PC-3 (cell line): ENCODE measurements at regions not wholly inside any gene's neighbourhood (a gene's known extent, or its start where the extent isn't known, plus 50 kb on each side); places are given as distances from the start of the nearest gene placed in this dataset.

Source experiments
- ATAC-seq: fragments of 200-7000 bp; cut with Tn5 transposase; 2 replicates; pipeline ENCODE4 v1.9.1; 2020; ENCODE audit warnings: mild to moderate bottlenecking, moderate library complexity
- BruUV-seq: library from RNA; stranded (reverse); fragments of 400-500 nt; replicated peaks from 2 replicates; lab custom pipeline; 2021; lab: Mats Ljungman, UMichigan
- CTCF ChIA-PET: fragments of 300-600 bp; sonication (Branson Sonifier 250); formaldehyde crosslinking; loops from one replicate; lab custom pipeline; 2022; ENCODE audit warnings: antibody characterized with exemption; lab: Charles Lee
- POLR2A ChIA-PET: fragments of 300-600 bp; sonication (Branson Sonifier 250); formaldehyde crosslinking; loops from one replicate; lab custom pipeline; 2022; ENCODE audit warnings: antibody characterized with exemption; ENCODE audit not compliant: unreplicated experiment; lab: Charles Lee
- DNase-seq: peaks from one replicate; pipeline ENCODE4 v3.0.0-alpha.2; 2015
- H2AFZ ChIP-seq: fragments of 300-600 bp; sonication (generic); 2 replicates; pipeline ENCODE4 v1.6.0; 2016; ENCODE audit warnings: antibody characterized with exemption, low read length
- H3F3A ChIP-seq: fragments of 300-600 bp; sonication (generic); one replicate; pipeline ENCODE4 v1.6.0; 2017; ENCODE audit warnings: antibody characterized with exemption, low read length, control low read depth, mild to moderate bottlenecking; ENCODE audit not compliant: unreplicated experiment
- H3K27ac ChIP-seq: fragments of 300-600 bp; sonication (generic); 2 replicates; pipeline ENCODE4 v1.5.1; 2016; ENCODE audit warnings: mild to moderate bottlenecking, low read length
- H3K27me3 ChIP-seq: fragments of 300-600 bp; sonication (generic); 2 replicates; pipeline ENCODE4 v1.6.1; 2016; ENCODE audit warnings: low read length, mixed read lengths
- H3K36me3 ChIP-seq: fragments of 300-600 bp; sonication (generic); 2 replicates; pipeline ENCODE4 v1.6.1; 2016; ENCODE audit warnings: low read depth, mixed run types, low read length, mixed read lengths
- H3K4me1 ChIP-seq: fragments of 300-600 bp; sonication (generic); 2 replicates; pipeline ENCODE4 v1.5.1; 2016; ENCODE audit warnings: low read length; ENCODE audit not compliant: insufficient read depth
- H3K4me2 ChIP-seq: fragments of 300-600 bp; sonication (generic); 2 replicates; pipeline ENCODE4 v1.6.0; 2016; ENCODE audit warnings: low read length
- H3K4me3 ChIP-seq: fragments of 300-600 bp; sonication (generic); 2 replicates; pipeline ENCODE4 v1.5.1; 2016; ENCODE audit warnings: mild to moderate bottlenecking, low read length, mixed read lengths
- H3K79me2 ChIP-seq: fragments of 300-600 bp; sonication (generic); 2 replicates; pipeline ENCODE4 v1.6.1; 2017; ENCODE audit warnings: low read length, mixed read lengths
- H3K9ac ChIP-seq: fragments of 300-600 bp; sonication (generic); 2 replicates; pipeline ENCODE4 v1.6.0; 2016; ENCODE audit warnings: mild to moderate bottlenecking, low read length
- H3K9me2 ChIP-seq: fragments of 300-600 bp; sonication (generic); replicated peaks from 2 replicates; pipeline ENCODE4 v1.6.1; 2016; ENCODE audit warnings: mixed run types, low read length, mixed read lengths
- H3K9me3 ChIP-seq: fragments of 300-600 bp; sonication (generic); 2 replicates; pipeline ENCODE4 v1.6.1; 2016; ENCODE audit warnings: low read length, mixed read lengths
- H4K20me1 ChIP-seq: fragments of 300-600 bp; sonication (generic); 2 replicates; pipeline ENCODE4 v1.6.1; 2016; ENCODE audit warnings: low read length, mixed read lengths
- EZH2 ChIP-seq: fragments of 300-600 bp; sonication (generic); IDR thresholded peaks from one replicate; pipeline ENCODE4 v1.6.1; 2017; ENCODE audit warnings: antibody characterized with exemption, mild to moderate bottlenecking, low read length; ENCODE audit not compliant: unreplicated experiment
- EZH2phosphoT487 ChIP-seq: fragments of 300-600 bp; sonication (generic); IDR thresholded peaks from 2 replicates; pipeline ENCODE4 v1.6.1; 2018; ENCODE audit warnings: mild to moderate bottlenecking, antibody characterized with exemption, low read length, borderline replicate concordance
- intact Hi-C: fragments of 100-400 bp; cut with micrococcal nuclease; formaldehyde crosslinking; loops from 2 replicates; pipeline ENCODE4 v1.9.0; 2023
- TF ChIP-seq, protein P1 (sequence below): fragments of 300-600 bp; sonication (generic); conservative IDR thresholded peaks from 2 replicates; pipeline ENCODE4 v1.5.1; 2017; ENCODE audit warnings: antibody characterized with exemption, low read depth, mild to moderate bottlenecking, low read length

DNA sequence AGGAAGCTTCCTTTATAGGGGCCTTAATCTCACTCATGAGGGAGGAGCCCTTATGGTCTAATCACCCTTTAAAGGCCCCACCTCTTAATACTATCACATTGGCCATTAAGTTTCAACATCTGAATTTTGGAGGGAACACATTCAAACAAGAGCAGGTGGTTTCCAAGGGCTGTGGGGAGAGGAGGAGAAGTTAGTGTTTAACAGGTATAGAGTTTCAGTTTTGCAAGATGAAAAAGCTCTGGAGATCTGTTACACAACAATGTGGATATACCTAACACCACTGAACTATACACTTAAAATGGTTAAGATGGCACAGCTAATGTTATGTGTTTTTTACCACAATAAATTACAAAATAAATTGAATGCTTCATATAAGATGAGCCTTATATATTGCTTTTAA, 113.4 kb upstream of the DNAH14 start:
- Histone ChIP-seq H3K27me3 (peaks cover 6% of the 10 kb centered on the region; the same call in 1 of the 2 replicates), H3F3A (no peaks in the 10 kb centered on the region), H3K36me3 (no peaks in the 10 kb centered on the region), H3K9ac (no peak overlapping the region), H4K20me1 (no peaks in the 10 kb centered on the region), H3K9me3 (0 out of 2 replicates have a peak, but pooled peaks cover 3% of the 10 kb centered on the region), H3K79me2 (no peaks in the 10 kb centered on the region), H3K27ac (no peak overlapping the region), H3K4me2 (no peak overlapping the region), H3K9me2 (no peaks in the 10 kb centered on the region), H3K4me1 (no peaks in the 10 kb centered on the region), H2AFZ (no peak overlapping the region), H3K4me3 (no peak overlapping the region)
- ChIA-PET POLR2A (no interaction called here), CTCF (no interaction called here)
- TF ChIP-seq EZH2, result no peak
- TF ChIP-seq EZH2phosphoT487, result no peak
- TF ChIP-seq, protein P1, sequence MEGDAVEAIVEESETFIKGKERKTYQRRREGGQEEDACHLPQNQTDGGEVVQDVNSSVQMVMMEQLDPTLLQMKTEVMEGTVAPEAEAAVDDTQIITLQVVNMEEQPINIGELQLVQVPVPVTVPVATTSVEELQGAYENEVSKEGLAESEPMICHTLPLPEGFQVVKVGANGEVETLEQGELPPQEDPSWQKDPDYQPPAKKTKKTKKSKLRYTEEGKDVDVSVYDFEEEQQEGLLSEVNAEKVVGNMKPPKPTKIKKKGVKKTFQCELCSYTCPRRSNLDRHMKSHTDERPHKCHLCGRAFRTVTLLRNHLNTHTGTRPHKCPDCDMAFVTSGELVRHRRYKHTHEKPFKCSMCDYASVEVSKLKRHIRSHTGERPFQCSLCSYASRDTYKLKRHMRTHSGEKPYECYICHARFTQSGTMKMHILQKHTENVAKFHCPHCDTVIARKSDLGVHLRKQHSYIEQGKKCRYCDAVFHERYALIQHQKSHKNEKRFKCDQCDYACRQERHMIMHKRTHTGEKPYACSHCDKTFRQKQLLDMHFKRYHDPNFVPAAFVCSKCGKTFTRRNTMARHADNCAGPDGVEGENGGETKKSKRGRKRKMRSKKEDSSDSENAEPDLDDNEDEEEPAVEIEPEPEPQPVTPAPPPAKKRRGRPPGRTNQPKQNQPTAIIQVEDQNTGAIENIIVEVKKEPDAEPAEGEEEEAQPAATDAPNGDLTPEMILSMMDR, result no peak
- intact Hi-C loops, result no loop called here
- no TSS peak for BruUV-seq
- DNase-seq (no peak), ATAC-seq (no peak)

DNA sequence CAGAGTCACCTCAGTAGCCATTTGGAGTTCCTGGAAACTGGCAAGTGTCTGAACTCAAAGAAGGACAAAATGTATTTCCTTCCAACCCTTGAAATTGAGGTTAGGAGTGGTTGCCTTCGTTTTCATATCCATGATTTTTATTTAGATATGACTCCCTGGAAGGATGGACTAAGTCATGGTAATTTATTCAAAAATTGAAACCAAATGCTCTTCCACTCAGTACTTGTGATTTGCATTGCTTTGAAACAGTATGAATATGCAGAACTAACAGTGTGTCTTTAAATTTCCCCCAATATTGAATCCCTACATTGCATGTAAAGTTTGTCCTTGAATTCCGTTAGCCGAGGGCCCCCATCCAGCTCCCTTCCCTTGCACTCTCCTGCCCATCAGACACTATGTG, 112.1 kb upstream of the DNAH14 start:
- TF ChIP-seq, protein P1, result no peak
- TF ChIP-seq EZH2phosphoT487 (no peak), EZH2 (no peak)
- H3K9ac ChIP-seq, result no peak overlapping the region
- BruUV-seq, result no TSS peak
- H3K4me3 ChIP-seq, result no peak overlapping the region
- H2AFZ ChIP-seq, result no peak overlapping the region
- POLR2A ChIA-PET, result no interaction called here
- H4K20me1 ChIP-seq, result no peaks in the 10 kb centered on the region
- no peaks in the 10 kb centered on the region for H3F3A ChIP-seq
- CTCF ChIA-PET, result no interaction called here
- H3K4me1 ChIP-seq, result no peaks in the 10 kb centered on the region
- no peaks in the 10 kb centered on the region for H3K79me2 ChIP-seq
- ATAC-seq, result no peak
- H3K36me3 ChIP-seq, result no peaks in the 10 kb centered on the region
- H3K4me2 ChIP-seq, result no peak overlapping the region
- intact Hi-C loops, result no loop called here
- 0 out of 2 replicates have a peak, but pooled peaks cover 5% of the 10 kb centered on the region for H3K9me3 ChIP-seq
- DNase-seq, result no peak
- H3K9me2 ChIP-seq, result no peaks in the 10 kb centered on the region
- H3K27ac ChIP-seq, result no peak overlapping the region
- peaks cover 6% of the 10 kb centered on the region; the same call in 1 of the 2 replicates for H3K27me3 ChIP-seq

- Histone ChIP-seq H3F3A (no peaks in the 10 kb centered on the region), H3K9me3 (0 out of 2 replicates have a peak, but pooled peaks cover 5% of the 10 kb centered on the region), H3K4me3 (no peak overlapping the region), H2AFZ (no peak overlapping the region), H3K9me2 (no peaks in the 10 kb centered on the region), H3K27ac (no peak overlapping the region), H3K27me3 (peaks cover 6% of the 10 kb centered on the region; the same call in 1 of the 2 replicates), H4K20me1 (no peaks in the 10 kb centered on the region), H3K4me1 (no peaks in the 10 kb centered on the region), H3K9ac (no peak overlapping the region), H3K79me2 (no peaks in the 10 kb centered on the region), H3K4me2 (no peak overlapping the region), H3K36me3 (no peaks in the 10 kb centered on the region)
- ChIA-PET POLR2A (no interaction called here), CTCF (no interaction called here)
- TF ChIP-seq, protein P1, result no peak
- no peak for TF ChIP-seq EZH2
- TF ChIP-seq EZH2phosphoT487, result no peak
- intact Hi-C loops, result no loop called here
- DNase-seq (no peak), ATAC-seq (no peak)
- no TSS peak for BruUV-seq
These were observed 109.6 kb upstream of the DNAH14 start for GRCh38 chr1:224819861-224820260.
